Stimulated activated CD4-positive, alpha-beta T cell treated with anti-CD3 and anti-CD28 coated beads, Interleukin-4, amount 100 ng/mL, for 48 hours (primary cell): ENCODE measurements at regions not wholly inside any gene's neighbourhood (a gene's known extent, or its start where the extent isn't known, plus 50 kb on each side); places are given as distances from the start of the nearest gene placed in this dataset.
"Not testable (repeated sequence)": the region's sequence is repeated elsewhere in the genome, so short reads cannot be mapped to it uniquely, and the experiment has no call there.

Experiments used
- DNase-seq, 2 donors: peaks; one replicate each; pipeline ENCODE4 v3.0.0-alpha.2; 2020; ENCODE audit warnings: low read depth in 2 of 2

- DNase-seq, result no peak
These were observed 165.4 kb upstream of the LRIG3 start for GRCh38 chr12:59085690-59086089.

DNA sequence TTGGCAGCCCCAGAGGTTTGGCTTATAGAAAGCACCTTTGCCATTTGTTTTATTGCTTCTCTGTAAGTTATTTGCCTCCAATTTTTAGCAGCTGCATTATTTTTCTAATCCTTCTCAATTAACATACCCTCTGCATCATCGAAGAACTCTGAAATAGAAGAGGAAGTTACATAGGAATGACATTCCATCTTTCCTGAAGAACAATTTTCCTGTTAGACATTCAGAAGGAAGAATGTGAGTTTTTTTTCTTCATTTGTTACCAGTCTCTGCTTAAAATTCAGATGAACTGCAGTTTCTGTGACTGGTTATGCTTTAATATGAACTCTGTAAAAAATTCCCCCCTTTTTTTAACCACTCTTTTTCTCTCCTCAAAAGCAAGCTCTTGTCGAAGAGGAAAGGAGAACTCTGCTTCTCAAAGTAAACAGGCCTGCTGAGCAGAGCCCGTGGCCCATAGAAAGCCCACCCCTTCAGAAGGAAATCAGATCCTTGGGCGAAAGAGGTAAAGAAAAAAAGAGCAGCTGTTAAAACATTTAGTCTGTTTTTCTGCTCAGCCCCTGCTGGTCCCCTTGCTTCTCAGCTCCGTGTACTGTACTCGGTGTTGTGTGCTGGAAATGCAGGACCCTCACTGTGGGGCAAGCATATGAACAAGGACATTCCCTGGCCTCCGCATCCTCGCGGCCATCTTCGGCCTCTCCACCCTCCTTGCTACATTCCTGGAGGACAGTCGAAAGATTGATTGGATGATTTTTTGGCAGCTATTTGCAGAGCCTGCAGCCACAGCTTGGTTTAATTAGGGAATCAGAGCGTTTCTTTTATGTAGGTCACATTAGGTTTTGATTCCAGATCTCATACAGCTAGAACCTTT is 164.4 kb upstream of the LRIG3 start:
- no peak for DNase-seq

GRCh38 chr12:59082952-59083351 is 162.6 kb upstream of the LRIG3 start:
- no peak for DNase-seq

DNA sequence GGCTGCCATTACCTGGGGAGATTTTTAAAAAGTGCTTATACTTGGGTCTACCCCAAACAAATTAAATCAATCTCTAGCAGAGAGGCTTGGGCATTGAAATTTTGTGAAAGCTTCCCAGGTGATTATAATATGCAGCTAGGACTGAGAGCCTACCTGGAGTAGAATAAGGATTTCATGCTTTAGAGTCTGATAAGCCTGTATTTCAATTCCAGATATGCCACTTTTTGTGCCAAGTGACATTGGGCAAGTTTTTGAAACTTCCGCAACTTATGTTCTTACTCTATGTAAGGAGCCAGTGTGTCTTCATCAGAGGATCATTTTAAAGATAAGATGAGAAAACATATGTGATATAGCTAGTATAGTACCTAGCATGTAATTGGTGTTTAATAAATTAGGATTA is 159.8 kb upstream of the LRIG3 start:
- DNase-seq, result no peak

DNA sequence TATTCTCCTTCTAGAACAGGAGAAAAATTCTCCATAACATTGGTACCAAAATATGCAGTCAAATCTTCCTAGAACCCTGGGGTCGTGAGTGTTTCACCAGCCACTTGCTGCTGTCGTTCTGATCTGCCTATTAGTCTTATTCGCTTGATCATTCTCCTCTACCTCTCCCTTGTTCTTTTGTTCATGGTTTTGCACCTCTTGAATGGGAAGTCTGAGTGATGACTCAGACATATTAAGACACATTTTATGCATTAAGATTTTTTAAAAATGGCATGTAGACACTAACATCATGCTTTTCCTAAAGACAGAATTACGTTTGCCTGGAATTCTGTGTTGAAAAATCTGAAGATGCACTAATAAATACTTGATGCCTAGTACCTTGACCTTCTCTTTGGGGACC is 159.2 kb upstream of the LRIG3 start:
- no peak for DNase-seq

- no peak for DNase-seq
These were observed 158.7 kb upstream of the LRIG3 start for GRCh38 chr12:59079002-59079401.

DNA sequence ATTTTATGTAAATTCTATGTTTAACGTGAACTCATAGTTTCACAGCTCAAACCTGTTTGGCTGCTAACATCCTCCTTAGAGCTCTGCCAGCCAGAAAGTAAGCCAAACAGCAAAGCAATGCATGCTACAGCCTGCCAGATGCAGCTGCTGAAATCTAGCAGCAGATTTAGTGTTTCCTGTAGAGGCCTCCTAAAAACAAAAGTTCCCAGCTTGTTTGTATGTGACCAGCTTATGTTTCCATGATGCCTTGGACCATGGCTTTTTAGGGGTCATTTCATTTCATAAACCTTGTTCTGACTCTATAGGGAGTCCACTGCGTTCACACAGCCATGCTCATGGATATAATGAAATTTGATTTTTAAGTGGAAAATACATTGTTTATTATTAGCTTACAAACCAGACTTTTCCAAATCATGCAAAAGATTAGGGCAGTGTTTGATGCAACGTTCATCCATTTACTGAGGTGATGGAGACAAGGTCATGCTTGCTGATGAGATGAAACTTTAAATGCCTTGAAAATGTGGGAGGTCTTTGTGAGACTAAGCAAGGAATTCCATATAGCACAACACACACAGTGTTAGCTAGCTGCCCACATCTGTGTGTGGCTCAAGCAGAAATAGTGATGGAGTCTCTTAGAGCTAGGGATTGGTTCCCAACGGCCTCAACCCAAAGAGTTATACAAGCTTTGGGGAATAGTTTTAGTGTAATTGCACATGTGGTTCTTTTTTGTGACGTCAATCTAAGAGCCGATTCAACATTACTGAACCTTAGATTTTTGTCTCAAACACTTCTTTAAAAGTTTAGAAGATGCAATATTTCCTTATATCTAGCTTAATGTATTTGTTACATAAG is 157.5 kb upstream of the LRIG3 start:
- DNase-seq, result no peak

- no peak for DNase-seq
These were observed 156.8 kb upstream of the LRIG3 start for GRCh38 chr12:59077153-59077552.

DNA sequence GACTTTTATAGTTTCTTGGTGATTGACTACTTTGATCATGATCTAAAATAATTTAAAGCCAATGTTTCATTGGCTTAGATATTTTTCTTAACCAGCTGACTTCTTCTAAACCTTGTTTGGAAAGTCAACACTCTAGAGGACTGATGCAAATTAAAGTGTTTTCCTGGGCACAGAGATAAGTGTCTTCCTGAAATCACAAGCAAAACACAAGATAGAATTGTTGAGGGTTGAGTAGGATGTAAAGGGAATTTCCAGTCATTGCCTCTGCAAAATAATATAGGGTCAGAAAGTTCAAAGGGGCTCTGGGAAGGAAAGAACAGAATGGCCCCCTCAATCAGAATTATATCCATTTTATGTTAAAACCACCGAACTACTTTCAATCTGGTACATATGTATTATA is 156.3 kb upstream of the LRIG3 start:
- DNase-seq, result no peak

DNA sequence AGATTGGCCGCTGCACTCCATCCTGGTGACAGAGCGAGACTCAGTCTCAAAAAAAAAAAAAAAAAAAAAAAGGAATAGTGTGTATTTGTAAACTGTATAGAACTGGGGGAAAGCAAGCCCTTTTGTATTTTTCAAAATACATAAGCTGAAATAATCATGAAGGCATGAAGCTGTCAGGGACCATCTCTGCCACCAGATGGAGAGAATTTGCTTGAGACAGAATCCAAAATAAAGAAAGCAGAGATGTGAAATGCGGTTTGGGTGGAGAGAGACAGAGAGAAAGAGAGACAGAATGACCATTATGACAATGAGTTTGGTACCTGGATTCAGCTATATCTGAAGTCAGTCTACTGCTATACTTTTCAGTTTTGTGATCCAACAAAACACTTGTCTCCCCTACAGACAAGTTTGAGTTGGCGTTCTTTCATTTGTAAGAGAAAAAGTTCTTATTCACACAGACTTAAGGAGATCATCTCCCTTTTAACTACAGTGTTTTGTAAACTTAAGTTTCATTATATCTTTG is 155.7 kb upstream of the LRIG3 start:
- DNase-seq, result no peak

DNA sequence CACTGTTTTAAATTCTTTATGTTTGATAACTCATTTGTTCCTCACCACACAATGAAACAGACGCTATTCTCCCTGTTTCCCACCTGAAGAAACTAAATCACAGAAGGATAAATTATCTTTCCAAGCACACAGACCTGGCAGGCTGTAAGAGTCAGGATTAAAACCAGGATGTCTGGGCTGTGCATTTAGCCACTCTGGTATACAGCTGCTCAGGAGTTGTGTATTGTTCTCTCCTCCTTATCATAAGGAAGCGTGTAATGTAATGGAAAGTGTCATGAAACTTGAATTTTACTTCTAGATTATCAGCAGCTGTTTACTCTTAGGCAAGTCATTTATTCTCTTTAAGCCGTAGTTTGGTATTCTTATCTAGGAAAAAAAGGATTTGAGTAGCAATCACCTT is 154.8 kb upstream of the LRIG3 start:
- DNase-seq, result no peak

DNA sequence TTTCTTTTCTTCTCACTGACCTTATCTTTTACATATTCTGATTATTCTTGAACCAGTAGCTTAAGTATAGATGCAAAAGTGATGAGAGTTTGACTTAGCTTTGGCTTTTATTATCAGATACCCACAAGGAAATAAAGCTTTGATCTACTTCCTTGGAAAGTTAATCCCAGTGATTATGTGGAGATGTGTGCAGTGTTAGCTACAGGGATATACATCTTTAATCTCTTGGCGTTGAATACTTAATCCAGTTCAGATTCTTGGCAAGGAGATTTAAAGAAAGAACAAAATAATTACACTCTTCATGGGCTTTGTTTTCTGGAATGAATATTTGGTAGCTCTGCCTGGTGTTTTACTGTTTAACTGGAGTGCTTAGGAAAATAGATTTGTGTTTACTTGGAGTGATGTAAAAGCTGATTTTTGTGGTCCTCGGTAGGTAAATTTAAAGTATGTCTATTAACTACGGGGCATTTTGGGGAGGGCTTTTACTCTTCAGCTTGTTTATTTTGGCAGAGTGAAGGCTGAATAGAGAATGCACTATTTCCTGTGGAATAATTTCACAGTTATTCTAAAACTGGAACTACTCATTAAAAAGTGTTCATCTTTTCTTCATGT is 150.1 kb upstream of the LRIG3 start:
- no peak for DNase-seq

GRCh38 chr12:59069516-59069915 is 149.2 kb upstream of the LRIG3 start:
- DNase-seq, result no peak

DNA sequence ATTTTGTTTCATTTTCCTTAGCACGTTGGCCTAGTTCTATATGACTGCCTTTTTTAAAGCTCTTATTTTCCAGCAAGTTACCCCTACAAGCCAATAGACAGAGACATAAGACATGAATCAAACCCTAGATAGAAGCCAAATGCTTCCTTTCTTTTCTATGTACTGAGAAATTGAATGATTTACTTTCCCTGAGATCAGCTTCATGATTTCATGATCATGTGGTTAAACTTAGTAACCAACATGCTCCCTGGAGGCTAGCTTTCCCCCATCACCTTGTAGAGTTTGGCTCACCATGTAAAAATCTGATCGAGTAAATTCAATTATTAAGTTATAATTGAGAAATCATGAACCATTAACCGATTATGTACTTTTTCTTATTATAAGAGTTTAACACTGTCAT is 148.1 kb upstream of the LRIG3 start:
- no peak for DNase-seq

GRCh38 chr12:59067083-59067482 is 146.8 kb upstream of the LRIG3 start:
- DNase-seq, result no peak

DNA sequence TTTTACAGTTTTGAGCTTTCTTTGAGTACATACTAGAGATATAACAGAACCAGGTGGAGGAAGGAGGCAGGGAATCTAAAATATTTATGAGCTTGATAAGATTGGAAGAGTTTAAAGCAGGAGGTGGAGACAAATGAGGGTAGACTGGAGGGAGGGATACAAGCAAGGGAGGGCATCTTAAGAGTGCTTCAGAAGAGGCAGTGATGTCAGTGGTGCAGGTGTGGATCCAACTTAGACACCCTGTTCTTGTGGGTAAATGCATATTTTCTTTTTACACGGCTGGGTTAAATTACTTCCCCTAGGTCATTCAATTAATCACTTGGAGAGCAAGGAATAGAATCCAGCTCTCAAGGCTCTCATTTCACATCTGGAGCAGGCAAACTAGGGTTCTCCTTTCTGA is 146.1 kb upstream of the LRIG3 start:
- no peak for DNase-seq

DNA sequence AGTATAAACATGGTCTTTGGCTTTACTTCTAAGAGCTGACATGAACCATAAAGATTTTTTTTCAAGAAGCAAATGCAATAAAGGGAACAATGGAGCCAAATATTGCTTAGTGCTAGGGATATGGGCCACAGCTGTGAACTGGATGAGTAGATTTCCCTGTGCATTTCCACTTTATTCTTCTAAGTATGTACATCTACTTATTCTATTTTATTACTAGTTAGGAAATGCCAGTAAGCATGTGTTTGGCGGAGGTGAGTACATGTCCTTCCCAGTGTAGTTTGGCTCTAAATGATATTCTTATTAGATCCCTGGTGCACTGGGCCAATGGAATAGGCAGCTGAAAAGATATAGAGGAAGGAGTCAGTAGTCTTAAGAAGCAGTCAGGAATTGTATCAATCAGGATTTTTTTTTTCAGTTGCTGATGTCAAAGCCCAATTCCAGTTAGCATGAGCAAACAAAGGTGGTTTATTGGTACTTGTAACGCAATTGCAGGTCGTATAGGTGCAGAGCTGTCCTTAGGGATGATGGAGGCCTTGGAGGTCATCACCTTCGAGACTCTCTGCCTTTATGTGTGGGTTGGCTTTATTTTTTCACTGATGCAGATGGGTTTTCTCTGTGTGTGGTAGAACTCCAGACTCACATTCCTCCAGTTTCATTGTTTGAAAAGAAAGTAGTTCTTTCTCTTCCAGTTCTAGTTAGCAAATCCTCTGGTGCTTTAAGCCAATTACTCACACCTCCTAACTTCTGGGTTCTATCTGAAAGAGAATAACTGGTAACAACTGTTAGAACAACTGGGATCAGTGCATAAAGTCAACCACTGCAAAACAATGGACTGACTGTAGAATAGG is 139.0 kb upstream of the LRIG3 start:
- no peak for DNase-seq

- DNase-seq, result no peak
These were observed 136.7 kb upstream of the LRIG3 start for GRCh38 chr12:59056966-59057365.

- DNase-seq, result no peak
These were observed 135.0 kb upstream of the LRIG3 start for GRCh38 chr12:59055204-59055860.

DNA sequence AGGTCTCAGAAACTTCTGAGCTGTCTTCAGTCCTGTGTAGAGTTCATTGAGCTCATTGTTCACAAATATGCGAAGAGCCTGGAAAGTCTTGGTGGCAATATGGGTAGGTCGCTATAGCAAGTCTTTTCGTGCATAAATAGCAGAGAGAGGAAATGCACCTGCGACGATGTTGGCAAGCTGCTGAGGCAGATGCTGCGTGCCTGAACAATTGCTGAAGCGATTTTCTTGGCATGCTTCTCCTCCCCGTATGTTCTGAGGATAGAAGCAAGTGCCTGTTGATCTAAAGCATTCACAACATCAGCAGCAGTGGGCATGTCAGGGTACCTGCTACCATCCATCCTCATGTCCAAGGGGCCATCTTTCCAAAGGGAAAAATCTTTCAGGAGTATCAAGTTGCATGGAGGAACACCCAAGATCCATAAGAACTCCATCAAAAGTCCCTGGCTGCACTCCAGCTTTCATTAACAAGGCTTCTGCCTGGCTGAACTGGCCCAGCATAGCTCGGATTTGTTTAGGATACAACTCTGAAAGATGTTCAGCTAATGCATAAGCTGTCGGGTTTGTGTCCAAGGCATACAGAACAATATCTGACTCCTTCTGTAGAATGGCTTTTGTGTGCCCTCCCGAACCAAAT is 133.1 kb upstream of the LRIG3 start:
- DNase-seq, result not testable (repeated sequence)
